OCI-LY7 (cell line): ENCODE measurements at regions not wholly inside any gene's neighbourhood (a gene's known extent, or its start where the extent isn't known, plus 50 kb on each side); places are given as distances from the start of the nearest gene placed in this dataset.

Source experiments
- BruUV-seq: library from RNA; stranded (reverse); fragments of 400-500 nt; replicated peaks from 2 replicates; lab custom pipeline; 2021; lab: Mats Ljungman, UMichigan
- CTCF ChIA-PET: fragments of 300-600 bp; sonication (Branson Sonifier 250); formaldehyde crosslinking; loops from one replicate; lab custom pipeline; 2022; ENCODE audit warnings: antibody characterized with exemption; ENCODE audit not compliant: unreplicated experiment; lab: Charles Lee
- POLR2A ChIA-PET: fragments of 300-600 bp; sonication (Branson Sonifier 250); formaldehyde crosslinking; loops from one replicate; lab custom pipeline; 2022; ENCODE audit warnings: antibody characterized with exemption; lab: Charles Lee
- DNase-seq: peaks from one replicate; pipeline ENCODE4 v3.0.0-alpha.2; 2015; ENCODE audit warnings: low spot score
- H2AFZ ChIP-seq: fragments of 200-600 bp; sonication (generic), shearing (Covaris generic); 2 replicates; pipeline ENCODE4 v1.6.1; 2014; ENCODE audit warnings: mild to moderate bottlenecking, antibody characterized with exemption, low read length, moderate library complexity
- H3K27ac ChIP-seq: fragments of 200-600 bp; sonication (generic); 2 replicates; pipeline ENCODE4 v1.5.1; 2014; ENCODE audit warnings: mixed run types, low read depth, mild to moderate bottlenecking, moderate library complexity, low read length, inconsistent platforms; ENCODE audit not compliant: poor library complexity, severe bottlenecking
- H3K36me3 ChIP-seq: fragments of 200-600 bp; sonication (generic); 2 replicates; pipeline ENCODE4 v1.6.1; 2014; ENCODE audit warnings: mild to moderate bottlenecking, antibody characterized with exemption, low read length, moderate library complexity, mixed read lengths; ENCODE audit not compliant: insufficient read depth
- H3K4me1 ChIP-seq: fragments of 200-600 bp; sonication (generic); 2 replicates; pipeline ENCODE4 v1.5.1; 2014; ENCODE audit warnings: mild to moderate bottlenecking, low read length; ENCODE audit not compliant: insufficient read depth, poor library complexity, severe bottlenecking
- H3K4me2 ChIP-seq: fragments of 200-600 bp; sonication (generic); 2 replicates; pipeline ENCODE4 v1.6.1; 2014; ENCODE audit warnings: mild to moderate bottlenecking, low read length
- H3K4me3 ChIP-seq: fragments of 200-600 bp; sonication (generic); 2 replicates; pipeline ENCODE4 v1.5.1; 2014; ENCODE audit warnings: mild to moderate bottlenecking, low read depth, low read length; ENCODE audit not compliant: poor library complexity, severe bottlenecking
- H3K79me2 ChIP-seq: fragments of 200-600 bp; sonication (generic); 2 replicates; pipeline ENCODE4 v1.6.1; 2016; ENCODE audit warnings: low read depth, mild to moderate bottlenecking, low read length, moderate library complexity, mixed read lengths; ENCODE audit not compliant: insufficient read depth
- H3K9me2 ChIP-seq: fragments of 200-600 bp; sonication (generic); 2 replicates; pipeline ENCODE4 v1.6.1; 2016; ENCODE audit warnings: mild to moderate bottlenecking, low read length, mixed read lengths; ENCODE audit not compliant: insufficient read depth
- H3K9me3 ChIP-seq: fragments of 200-600 bp; sonication (generic); 2 replicates; pipeline ENCODE4 v1.6.1; 2014; ENCODE audit warnings: mild to moderate bottlenecking, mixed run types, low read length, mixed read lengths
- H4K20me1 ChIP-seq: fragments of 200-600 bp; sonication (generic); 2 replicates; pipeline ENCODE4 v1.6.1; 2014; ENCODE audit warnings: mild to moderate bottlenecking, antibody characterized with exemption, low read length, moderate library complexity, mixed read lengths; ENCODE audit not compliant: insufficient read depth
- EZH2phosphoT487 ChIP-seq: fragments of 200-600 bp; sonication (generic); IDR thresholded peaks from 2 replicates; pipeline ENCODE4 v1.6.1; 2018; ENCODE audit warnings: low read depth, borderline replicate concordance, mild to moderate bottlenecking, mixed run types, antibody characterized with exemption, low read length, moderate library complexity, mixed read lengths
- intact Hi-C: fragments of 100-400 bp; cut with micrococcal nuclease; formaldehyde crosslinking; loops from one replicate; pipeline ENCODE4 v1.10.0; 2022; ENCODE audit not compliant: unreplicated experiment
- TF ChIP-seq, protein P1 (sequence below): fragments of 200-600 bp; sonication (generic); conservative IDR thresholded peaks from 2 replicates; pipeline ENCODE4 v1.5.1; 2014; ENCODE audit warnings: mild to moderate bottlenecking, antibody characterized with exemption, low read length, moderate library complexity, mixed read lengths

DNA sequence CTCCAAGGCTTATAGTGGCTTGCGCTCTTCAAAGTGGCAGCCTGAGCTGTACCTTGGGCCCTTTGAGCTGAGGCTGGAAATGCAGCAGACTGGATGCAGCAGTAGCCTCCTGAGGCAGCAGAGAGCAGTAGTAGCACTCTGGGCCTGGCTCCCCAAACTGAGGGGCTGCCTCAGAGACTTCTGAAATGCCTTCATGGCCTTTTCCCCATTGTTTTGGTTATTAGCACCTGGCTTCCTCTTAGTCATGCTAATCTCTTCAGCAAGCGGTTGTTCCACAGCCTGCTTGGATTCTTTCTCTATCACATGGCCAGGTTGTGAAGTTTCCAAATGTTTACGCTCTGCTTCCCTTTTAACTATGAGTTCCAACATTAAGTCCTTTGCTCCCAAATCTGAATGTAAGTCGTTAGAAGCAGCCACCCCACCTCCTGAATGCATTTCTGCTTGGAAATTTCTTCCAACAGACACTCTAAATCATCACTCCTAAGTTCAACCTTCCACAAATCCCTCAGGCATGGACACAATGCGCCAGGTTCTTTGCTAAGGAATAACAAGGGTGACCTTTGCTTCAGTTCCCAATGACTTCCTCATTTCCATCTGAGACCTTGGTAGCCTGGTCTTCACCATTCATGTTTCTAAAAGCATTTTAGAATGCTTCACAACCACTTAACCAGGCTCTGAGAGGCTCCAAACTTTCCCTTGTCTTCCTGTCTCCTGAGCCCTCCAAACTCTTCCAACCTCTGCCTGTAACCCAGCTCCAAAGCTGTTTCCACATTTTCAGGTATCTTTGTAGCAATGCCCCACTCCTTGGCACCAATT is 145.8 kb downstream of the ZDHHC21 start:
- ChIA-PET POLR2A (no interaction called here), CTCF (no interaction called here)
- Histone ChIP-seq H3K79me2 (no peaks in the 10 kb centered on the region), H3K4me2 (no peak overlapping the region), H3K9me2 (no peaks in the 10 kb centered on the region), H3K27ac (no peak overlapping the region), H4K20me1 (no peaks in the 10 kb centered on the region), H3K4me1 (no peaks in the 10 kb centered on the region), H3K36me3 (no peaks in the 10 kb centered on the region), H3K4me3 (no peak overlapping the region), H3K9me3 (no peaks in the 10 kb centered on the region), H2AFZ (no peak overlapping the region)
- no peak for DNase-seq
- intact Hi-C loops, result no loop called here
- TF ChIP-seq, protein P1, sequence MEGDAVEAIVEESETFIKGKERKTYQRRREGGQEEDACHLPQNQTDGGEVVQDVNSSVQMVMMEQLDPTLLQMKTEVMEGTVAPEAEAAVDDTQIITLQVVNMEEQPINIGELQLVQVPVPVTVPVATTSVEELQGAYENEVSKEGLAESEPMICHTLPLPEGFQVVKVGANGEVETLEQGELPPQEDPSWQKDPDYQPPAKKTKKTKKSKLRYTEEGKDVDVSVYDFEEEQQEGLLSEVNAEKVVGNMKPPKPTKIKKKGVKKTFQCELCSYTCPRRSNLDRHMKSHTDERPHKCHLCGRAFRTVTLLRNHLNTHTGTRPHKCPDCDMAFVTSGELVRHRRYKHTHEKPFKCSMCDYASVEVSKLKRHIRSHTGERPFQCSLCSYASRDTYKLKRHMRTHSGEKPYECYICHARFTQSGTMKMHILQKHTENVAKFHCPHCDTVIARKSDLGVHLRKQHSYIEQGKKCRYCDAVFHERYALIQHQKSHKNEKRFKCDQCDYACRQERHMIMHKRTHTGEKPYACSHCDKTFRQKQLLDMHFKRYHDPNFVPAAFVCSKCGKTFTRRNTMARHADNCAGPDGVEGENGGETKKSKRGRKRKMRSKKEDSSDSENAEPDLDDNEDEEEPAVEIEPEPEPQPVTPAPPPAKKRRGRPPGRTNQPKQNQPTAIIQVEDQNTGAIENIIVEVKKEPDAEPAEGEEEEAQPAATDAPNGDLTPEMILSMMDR, result no peak
- no peak for TF ChIP-seq EZH2phosphoT487
- BruUV-seq, result no TSS peak

DNA sequence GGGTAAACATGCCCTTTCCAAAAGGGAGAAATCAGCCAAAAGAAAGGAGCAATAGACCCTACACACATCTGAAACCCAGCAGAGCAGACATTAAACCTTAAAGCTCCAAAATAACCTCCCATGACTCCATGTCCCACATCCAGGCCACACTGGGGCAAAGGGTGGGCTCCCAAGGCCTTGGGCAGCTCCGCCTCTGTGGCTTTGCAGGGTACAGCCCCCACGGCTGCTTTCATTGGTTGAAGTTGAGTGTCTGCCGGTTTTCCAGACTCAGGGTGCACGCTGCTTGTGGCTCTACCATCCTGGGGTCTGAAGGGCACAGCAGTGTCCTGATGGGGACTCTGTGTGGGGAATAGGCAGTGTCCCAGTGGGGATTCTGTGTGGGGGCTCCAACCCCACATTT is 146.5 kb downstream of the ZDHHC21 start:
- intact Hi-C loops, result no loop called here
- Histone ChIP-seq H3K4me3 (no peak overlapping the region), H3K4me1 (no peaks in the 10 kb centered on the region)

DNA sequence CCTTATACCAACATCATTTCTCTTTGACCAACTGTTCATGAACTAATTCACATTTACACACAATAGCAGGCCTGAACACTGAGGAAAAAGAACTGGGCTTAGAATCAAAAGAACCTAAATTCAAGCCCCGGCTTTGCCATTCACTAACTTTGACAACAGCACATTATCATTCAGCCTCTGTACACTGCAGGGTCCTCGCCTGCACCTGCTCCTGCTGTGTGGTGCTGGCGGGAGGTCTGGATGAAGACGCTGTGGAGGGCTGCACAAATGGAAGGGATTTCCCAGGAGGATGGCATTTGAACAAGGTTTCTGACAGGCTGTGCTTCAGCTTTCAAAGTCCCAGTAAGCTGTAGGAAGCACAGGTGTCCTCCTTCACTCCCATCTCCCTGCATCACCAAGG is 151.2 kb downstream of the ZDHHC21 start:
- Histone ChIP-seq H2AFZ (no peak overlapping the region), H3K9me3 (no peaks in the 10 kb centered on the region), H3K9me2 (no peaks in the 10 kb centered on the region), H3K4me3 (no peak overlapping the region), H4K20me1 (no peaks in the 10 kb centered on the region), H3K4me2 (no peak overlapping the region), H3K79me2 (no peaks in the 10 kb centered on the region), H3K4me1 (no peaks in the 10 kb centered on the region), H3K27ac (no peak overlapping the region), H3K36me3 (no peaks in the 10 kb centered on the region)
- POLR2A ChIA-PET, result no interaction called here
- TF ChIP-seq, protein P1, result no peak
- no peak for TF ChIP-seq EZH2phosphoT487
- DNase-seq, result no peak
- CTCF ChIA-PET, result no interaction called here
- intact Hi-C loops, result no loop called here
- no TSS peak for BruUV-seq

More for the DNA sequence above, 146.5 kb downstream of the ZDHHC21 start:
- no TSS peak for BruUV-seq
- Histone ChIP-seq H3K36me3 (no peaks in the 10 kb centered on the region), H4K20me1 (no peaks in the 10 kb centered on the region), H3K79me2 (no peaks in the 10 kb centered on the region), H3K4me2 (no peak overlapping the region), H2AFZ (no peak overlapping the region), H3K9me3 (no peaks in the 10 kb centered on the region), H3K27ac (no peak overlapping the region), H3K9me2 (no peaks in the 10 kb centered on the region)
- DNase-seq, result no peak
- TF ChIP-seq, protein P1, result no peak
- no peak for TF ChIP-seq EZH2phosphoT487
- ChIA-PET POLR2A (no interaction called here), CTCF (interaction anchor here (0.5 kb wide), 1 partner anchor 565 kb away, joined by 4 read pairs; no protein-coding TSS in a partner anchor)
